HG03064 (cell line): ENCODE measurements at regions not wholly inside any gene's neighbourhood (a gene's known extent, or its start where the extent isn't known, plus 50 kb on each side); places are given as distances from the start of the nearest gene placed in this dataset.

Source experiments
- ATAC-seq: cut with Tn5 transposase; IDR thresholded peaks from one replicate; pipeline ENCODE4 v1.9.1; 2021; ENCODE audit warnings: low read depth; ENCODE audit not compliant: unreplicated experiment

DNA sequence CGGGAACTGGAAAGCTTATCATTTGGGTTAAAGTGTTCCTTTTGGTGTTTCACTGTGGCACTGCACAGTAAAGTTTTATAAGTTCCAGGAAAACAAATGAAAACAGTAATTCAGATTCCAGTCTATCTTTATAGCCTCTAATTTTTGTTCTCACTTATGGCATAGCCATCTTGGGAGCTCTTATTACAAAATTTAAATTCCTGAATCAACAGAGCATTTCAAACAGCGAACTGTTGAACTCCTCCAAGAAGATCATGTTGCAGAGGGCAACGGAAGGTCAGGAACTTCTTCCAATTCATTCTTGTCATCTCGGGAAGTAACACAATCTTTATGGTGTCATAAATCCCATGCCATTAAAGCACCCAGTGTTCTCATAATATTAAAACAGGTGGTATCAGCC lies 229.1 kb downstream of the KCNC2 start:
- no peak for ATAC-seq

DNA sequence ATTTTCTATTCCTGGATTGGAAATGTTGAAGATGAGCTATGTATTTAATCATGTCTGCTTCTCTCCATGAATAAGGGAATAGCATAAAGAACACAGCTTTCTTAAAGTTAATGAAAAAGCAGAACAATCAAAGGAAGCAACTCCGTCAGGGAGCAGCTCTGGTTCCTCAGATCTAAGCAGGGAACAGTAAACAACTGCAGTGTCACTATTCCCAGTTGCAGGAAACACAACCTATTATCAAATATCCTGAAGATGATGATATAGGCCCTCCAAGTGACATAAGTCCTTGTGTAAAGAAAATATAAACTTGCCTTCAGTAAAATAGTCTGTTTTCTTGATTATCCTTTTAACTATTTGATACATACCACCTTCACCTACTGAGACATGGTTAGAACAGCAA lies 228.1 kb downstream of the KCNC2 start:
- no peak for ATAC-seq

DNA sequence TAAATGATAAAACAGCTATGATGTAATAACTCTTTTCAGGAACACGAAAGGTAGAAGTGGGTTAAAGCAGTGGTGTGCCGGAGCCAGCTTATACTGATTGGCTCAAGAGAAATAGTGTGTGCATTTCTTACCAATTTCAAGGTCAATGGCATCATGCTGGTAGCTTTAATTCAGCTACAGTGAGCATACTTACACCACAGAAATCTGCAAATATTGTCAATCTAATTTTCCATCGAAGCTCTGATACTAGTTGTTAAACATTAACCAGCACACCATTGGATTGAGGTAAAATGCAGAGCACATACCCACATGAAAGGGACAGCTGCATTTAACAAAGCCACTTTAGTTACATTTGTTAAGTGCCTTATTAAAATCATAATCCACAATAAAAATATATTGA lies 225.7 kb downstream of the KCNC2 start:
- ATAC-seq = no peak

DNA sequence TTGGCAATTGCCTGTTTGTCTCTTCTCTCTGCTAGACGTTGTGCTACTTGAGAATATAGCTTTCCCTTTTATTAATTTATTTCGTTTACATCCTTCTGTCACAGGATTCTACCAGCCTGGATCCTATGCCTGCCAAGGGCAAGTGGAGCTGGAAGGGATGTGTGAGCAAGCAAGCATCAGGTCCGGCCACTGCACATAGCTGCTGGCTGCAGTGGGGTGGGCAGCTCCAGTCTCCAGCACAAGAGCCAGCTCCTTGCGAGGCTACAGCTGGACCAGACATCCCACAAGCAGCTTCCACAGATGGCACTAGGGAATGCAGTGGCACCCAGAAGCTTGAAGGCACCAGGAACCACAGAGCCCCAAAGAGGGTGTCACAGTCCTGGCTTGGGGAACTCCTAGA lies 225.0 kb downstream of the KCNC2 start:
- no peak for ATAC-seq

DNA sequence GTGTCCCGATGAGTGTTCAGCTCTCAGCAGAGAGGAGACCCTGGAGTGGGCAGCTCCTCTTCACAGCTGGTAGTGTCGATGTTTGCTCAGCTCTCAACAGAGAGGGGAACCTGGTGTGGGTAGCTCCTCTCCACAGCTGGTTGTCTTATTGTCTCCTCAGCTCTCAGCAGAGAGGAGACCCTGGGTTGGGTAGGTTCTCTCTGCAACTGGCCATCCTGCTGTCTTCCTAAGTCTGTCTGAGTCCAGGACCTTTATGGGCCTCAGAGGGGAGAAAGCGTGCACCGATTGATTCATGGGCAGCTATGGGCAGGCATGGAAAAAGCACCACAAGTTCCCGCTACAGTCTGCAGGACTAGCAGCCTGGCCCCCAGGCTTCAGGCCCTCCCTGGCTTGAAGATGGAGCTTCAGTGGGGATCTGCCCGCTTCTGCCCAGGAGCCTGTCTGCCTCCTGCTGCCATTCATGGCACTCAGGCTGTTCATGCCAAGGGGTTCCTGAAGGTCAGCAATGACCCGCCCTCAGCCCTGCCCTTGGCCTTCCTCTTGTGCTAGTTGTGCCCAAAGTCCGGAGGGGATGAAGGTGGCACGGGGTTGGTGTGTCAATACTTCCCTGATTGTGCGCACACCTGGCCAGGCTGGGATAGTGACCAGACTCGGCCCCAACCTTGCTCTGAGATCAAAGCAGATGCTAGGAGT lies 224.2 kb downstream of the KCNC2 start:
- no peak for ATAC-seq

DNA sequence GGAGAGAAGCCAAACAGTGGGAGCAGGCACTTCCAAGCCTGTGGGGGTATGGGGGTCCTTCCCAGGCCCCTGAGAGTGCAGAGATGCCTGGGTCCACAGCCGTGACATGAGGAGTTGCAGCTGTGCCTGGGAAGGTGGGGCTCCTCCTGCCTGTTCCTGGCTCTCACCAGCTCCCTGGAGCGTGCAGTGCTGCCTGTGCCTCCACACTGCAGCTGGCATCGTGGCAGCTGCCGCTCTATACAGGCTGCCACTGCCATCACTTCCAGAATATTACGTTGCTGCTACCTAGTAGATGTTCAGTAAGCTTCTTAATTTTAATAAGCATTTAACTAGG lies 223.7 kb downstream of the KCNC2 start:
- ATAC-seq = no peak

DNA sequence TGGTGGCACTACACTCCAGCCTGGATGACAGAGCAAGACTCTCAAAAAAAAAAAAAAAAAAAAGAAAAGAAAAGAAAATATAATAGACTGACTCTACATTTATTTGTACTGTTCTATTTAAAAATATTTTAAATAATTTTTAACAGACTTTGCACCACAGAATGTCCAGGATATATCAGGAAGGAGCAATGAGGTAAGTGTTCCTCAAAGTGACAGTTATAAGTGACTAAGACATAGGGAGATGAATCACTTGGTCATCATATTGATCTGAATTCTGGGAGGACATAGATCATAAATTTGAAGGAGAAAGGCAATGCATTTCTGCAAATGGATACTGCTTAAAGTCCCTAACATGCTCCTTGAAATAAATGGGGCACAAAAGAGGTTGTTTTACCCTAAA lies 221.5 kb downstream of the KCNC2 start:
- ATAC-seq = no peak
